ENCODE measurements at regions not wholly inside any gene's neighbourhood (a gene's known extent, or its start where the extent isn't known, plus 50 kb on each side); places are given as distances from the start of the nearest gene placed in this dataset.
"Not testable (repeated sequence)": the region's sequence is repeated elsewhere in the genome, so short reads cannot be mapped to it uniquely, and the experiment has no call there.

GRCh38 chr6:144429753-144430152 is 144.6 kb downstream of the UTRN start:
- TF ChIP-seq CTCF (IDR thresholded peaks at IDR 0.05): no peak
- Mint-ChIP-seq H3K27ac (no peak overlapping the region), H3K27me3 (no peaks in the 10 kb centered on the region), H3K9me3 (no peaks in the 10 kb centered on the region), H3K4me1 (no peaks in the 10 kb centered on the region), H3K4me3 (no peak overlapping the region), H3K36me3 (ENCODE audit: low read depth) (peaks cover 69% of the 10 kb centered on the region)
- POLR2A ChIA-PET: no interaction called here
- ATAC-seq (ENCODE audit: low read depth): no peak
- intact Hi-C loops (cut with micrococcal nuclease): no loop called here
- CTCF ChIA-PET: interaction anchor here (1.1 kb wide), 1 partner anchor 211 kb away, joined by 3 read pairs; no protein-coding TSS in a partner anchor
- no peak for DNase-seq

GRCh38 chr6:144433446-144433845 is 148.3 kb downstream of the UTRN start:
- H3K4me1 Mint-ChIP-seq; H3K27me3 Mint-ChIP-seq; intact Hi-C loops (cut with micrococcal nuclease); ATAC-seq (ENCODE audit: low read depth); H3K9me3 Mint-ChIP-seq; H3K27ac Mint-ChIP-seq; H3K4me3 Mint-ChIP-seq; DNase-seq; POLR2A ChIA-PET: not testable (repeated sequence)
- CTCF ChIA-PET: interaction anchor here (1.2 kb wide), 1 partner anchor 48 kb away, joined by 3 read pairs; no protein-coding TSS in a partner anchor
- peaks cover 67% of the 10 kb centered on the region for H3K36me3 Mint-ChIP-seq (ENCODE audit: low read depth)

- CTCF ChIA-PET: interaction anchor here (1.2 kb wide), 1 partner anchor 47 kb away, joined by 3 read pairs; no protein-coding TSS in a partner anchor
- POLR2A ChIA-PET: no interaction called here
These were observed 149.3 kb downstream of the UTRN start for GRCh38 chr6:144434308-144434990.

GRCh38 chr6:144435602-144436426 is 150.7 kb downstream of the UTRN start:
- ChIA-PET CTCF (no interaction called here), POLR2A (no interaction called here)
- DNase-seq: no peak
- Mint-ChIP-seq H3K4me1 (peaks cover 7% of the 10 kb centered on the region), H3K36me3 (ENCODE audit: low read depth) (peaks cover 72% of the 10 kb centered on the region), H3K9me3 (peaks cover 3% of the 10 kb centered on the region), H3K4me3 (no peak overlapping the region), H3K27ac (peak overlapping the region; percentile 19), H3K27me3 (no peaks in the 10 kb centered on the region)
- intact Hi-C loops (cut with micrococcal nuclease): no loop called here
- no peak for TF ChIP-seq CTCF (IDR thresholded peaks at IDR 0.05)
- no peak for ATAC-seq (ENCODE audit: low read depth)

More at GRCh38 chr6:144434308-144434990, 149.3 kb downstream of the UTRN start:
- intact Hi-C loops (cut with micrococcal nuclease): no loop called here
- Mint-ChIP-seq H3K4me3 (no peak overlapping the region), H3K27me3 (no peaks in the 10 kb centered on the region), H3K36me3 (ENCODE audit: low read depth) (peaks cover 69% of the 10 kb centered on the region), H3K27ac (no peak overlapping the region), H3K9me3 (no peaks in the 10 kb centered on the region), H3K4me1 (peaks cover 7% of the 10 kb centered on the region)
- TF ChIP-seq CTCF (IDR thresholded peaks at IDR 0.05): no peak
- ATAC-seq (ENCODE audit: low read depth) (no peak), DNase-seq (no peak)

GRCh38 chr6:144437105-144437504 is 152.0 kb downstream of the UTRN start:
- H3K4me3 Mint-ChIP-seq: no peak overlapping the region
- ChIA-PET POLR2A (no interaction called here), CTCF (no interaction called here)
- H3K9me3 Mint-ChIP-seq: peaks cover 10% of the 10 kb centered on the region
- intact Hi-C loops (cut with micrococcal nuclease): no loop called here
- no peak for ATAC-seq (ENCODE audit: low read depth)
- H3K27me3 Mint-ChIP-seq: no peaks in the 10 kb centered on the region
- H3K4me1 Mint-ChIP-seq: peaks cover 7% of the 10 kb centered on the region
- peaks cover 73% of the 10 kb centered on the region for H3K36me3 Mint-ChIP-seq (ENCODE audit: low read depth)
- H3K27ac Mint-ChIP-seq: no peak overlapping the region
- TF ChIP-seq CTCF (IDR thresholded peaks at IDR 0.05): no peak
- DNase-seq: no peak
